Esophagus muscularis mucosa (tissue), 4 donors: ENCODE measurements at regions not wholly inside any gene's neighbourhood (a gene's known extent, or its start where the extent isn't known, plus 50 kb on each side); places are given as distances from the start of the nearest gene placed in this dataset.

Experiments
- DNase-seq: peaks from one replicate; pipeline ENCODE4 v3.0.0-alpha.2; 2017; ENCODE audit errors: extremely low spot score
- H3K27ac ChIP-seq, 4 donors: fragments of 200-600 bp; sonication (generic); replicated peaks in 1 of 4; 1 replicate in 3 of 4; 2 replicates in 1 of 4; pipeline ENCODE4 v1.5.1; 2016 to 2019; ENCODE audit warnings: mild to moderate bottlenecking in 1 of 4
- H3K27me3 ChIP-seq, 4 donors: fragments of 200-600 bp; sonication (generic); one replicate each; pipeline versions ENCODE4 v1.5.1 to v1.6.0; 2016 to 2019
- H3K36me3 ChIP-seq, 4 donors: fragments of 200-600 bp; sonication (generic); one replicate each; pipeline ENCODE4 v1.5.1; 2016 to 2019
- H3K4me1 ChIP-seq, 4 donors: fragments of 200-600 bp; sonication (generic); one replicate each; pipeline ENCODE4 v1.5.1; 2016 to 2019
- H3K4me3 ChIP-seq, 4 donors: fragments of 200-600 bp; sonication (generic); 1 replicate in 2 of 4; 2 replicates in 2 of 4; pipeline ENCODE4 v1.5.1; 2016 to 2019; ENCODE audit warnings: mild to moderate bottlenecking in 4 of 4, moderate library complexity in 1 of 4
- H3K9me3 ChIP-seq, 4 donors: fragments of 200-600 bp; sonication (generic); 1 replicate in 3 of 4; 2 replicates in 1 of 4; pipeline ENCODE4 v1.5.1; 2016 to 2019
- EP300 ChIP-seq: sonication (generic); formaldehyde crosslinking; IDR thresholded peaks from one replicate; pipeline ENCODE4 v1.6.1; 2017; ENCODE audit warnings: antibody characterized with exemption
- POLR2A ChIP-seq: fragments of 450-650 bp; IDR thresholded peaks from one replicate; pipeline ENCODE4 v1.6.1; 2017; ENCODE audit warnings: antibody characterized with exemption, moderate library complexity, mild to moderate bottlenecking, low read depth
- POLR2AphosphoS5 ChIP-seq, 2 donors: sonication (generic); formaldehyde crosslinking; IDR thresholded peaks; one replicate each; pipeline ENCODE4 v1.6.1; 2017; ENCODE audit warnings: antibody characterized with exemption in 2 of 2
- WGBS: methylation state at CpG from one replicate; pipeline ENCODE4 v1.1.5; 2018; 5-methylcytosine and 5-hydroxymethylcytosine counted together
- intact Hi-C: fragments of 100-400 bp; cut with DNase I; formaldehyde crosslinking; loops from one replicate; pipeline ENCODE4 v1.15.1; 2023
- TF ChIP-seq, protein P1 (sequence below), 3 experiments: fragments of 200-600 bp in 2 of 3; fragments of 450-650 bp in 1 of 3; sonication (generic) in 2 of 3; IDR thresholded peaks; one replicate each; pipeline ENCODE4 v1.5.1; 2017 to 2019; ENCODE audit warnings: antibody characterized with exemption in 3 of 3, mild to moderate bottlenecking in 2 of 3, moderate library complexity in 1 of 3

DNA sequence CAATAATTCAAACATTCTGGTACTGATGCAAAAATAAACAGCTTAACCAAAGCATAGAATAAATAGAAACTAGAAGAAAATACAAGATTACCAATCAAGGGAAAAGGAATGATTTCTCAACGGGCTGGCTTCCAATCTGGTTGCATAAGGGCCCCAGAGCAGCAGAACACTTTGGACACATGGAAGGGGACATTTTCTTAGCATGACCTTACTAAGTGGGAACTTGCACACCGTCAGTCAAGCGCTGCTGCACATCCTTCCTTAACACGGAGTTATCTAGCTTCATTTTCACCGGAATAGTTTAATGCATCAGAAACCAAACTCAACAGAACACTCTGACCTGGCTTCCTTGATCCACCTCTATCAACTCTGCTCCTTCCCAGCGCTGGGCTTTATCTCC, 388.5 kb downstream of the VPS13C start:
- no peaks in the 10 kb centered on the region for H3K36me3 ChIP-seq
- 67% methylated on average over 6 of the region's 6 CpGs for WGBS
- TF ChIP-seq EP300 (no peak), POLR2AphosphoS5 (IDR thresholded peaks at IDR 0.05) (no peak), POLR2A (no peak)
- TF ChIP-seq, protein P1, sequence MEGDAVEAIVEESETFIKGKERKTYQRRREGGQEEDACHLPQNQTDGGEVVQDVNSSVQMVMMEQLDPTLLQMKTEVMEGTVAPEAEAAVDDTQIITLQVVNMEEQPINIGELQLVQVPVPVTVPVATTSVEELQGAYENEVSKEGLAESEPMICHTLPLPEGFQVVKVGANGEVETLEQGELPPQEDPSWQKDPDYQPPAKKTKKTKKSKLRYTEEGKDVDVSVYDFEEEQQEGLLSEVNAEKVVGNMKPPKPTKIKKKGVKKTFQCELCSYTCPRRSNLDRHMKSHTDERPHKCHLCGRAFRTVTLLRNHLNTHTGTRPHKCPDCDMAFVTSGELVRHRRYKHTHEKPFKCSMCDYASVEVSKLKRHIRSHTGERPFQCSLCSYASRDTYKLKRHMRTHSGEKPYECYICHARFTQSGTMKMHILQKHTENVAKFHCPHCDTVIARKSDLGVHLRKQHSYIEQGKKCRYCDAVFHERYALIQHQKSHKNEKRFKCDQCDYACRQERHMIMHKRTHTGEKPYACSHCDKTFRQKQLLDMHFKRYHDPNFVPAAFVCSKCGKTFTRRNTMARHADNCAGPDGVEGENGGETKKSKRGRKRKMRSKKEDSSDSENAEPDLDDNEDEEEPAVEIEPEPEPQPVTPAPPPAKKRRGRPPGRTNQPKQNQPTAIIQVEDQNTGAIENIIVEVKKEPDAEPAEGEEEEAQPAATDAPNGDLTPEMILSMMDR (IDR thresholded peaks at IDR 0.05), result no peak
- DNase-seq, result peak; percentile 91
- intact Hi-C loops, result no loop called here
- H3K4me1 ChIP-seq, result no peaks in the 10 kb centered on the region
- no peak overlapping the region for H3K4me3 ChIP-seq
- no peaks in the 10 kb centered on the region for H3K27me3 ChIP-seq
- H3K27ac ChIP-seq, result no peak overlapping the region
- H3K9me3 ChIP-seq, result no peaks in the 10 kb centered on the region

DNA sequence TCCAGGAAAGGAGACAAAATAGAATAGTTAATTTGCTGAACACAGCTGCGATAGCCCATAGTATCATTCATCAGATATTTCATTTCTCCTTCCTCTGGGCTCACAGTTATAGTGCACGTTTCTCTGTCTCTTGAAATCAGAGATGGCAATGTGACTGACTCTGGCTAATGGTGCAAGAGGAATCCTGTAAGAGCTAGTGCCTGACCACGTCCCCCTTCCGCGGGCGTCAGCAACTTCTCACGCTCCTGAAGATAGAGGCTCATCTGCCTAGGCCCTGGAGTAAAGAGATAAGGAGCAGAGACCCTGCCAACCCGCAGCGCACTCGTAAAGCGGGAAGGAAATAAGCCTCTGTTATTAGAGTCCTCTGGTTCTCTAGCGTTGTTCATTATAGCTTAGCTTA, 391.8 kb downstream of the VPS13C start:
- intact Hi-C loops, result no loop called here
- Histone ChIP-seq H3K9me3 (no peaks in the 10 kb centered on the region), H3K36me3 (no peaks in the 10 kb centered on the region), H3K4me1 (no peaks in the 10 kb centered on the region), H3K27ac (no peak overlapping the region), H3K4me3 (no peak overlapping the region), H3K27me3 (peaks cover 0 to 5% (median 0%) of the 10 kb centered on the region in 4 donors)
- DNase-seq, result peak; percentile 77
- 83% methylated on average over 12 of the region's 12 CpGs for WGBS
- no peak for TF ChIP-seq POLR2A
- TF ChIP-seq, protein P1 (IDR thresholded peaks at IDR 0.05), result no peak
- no peak for TF ChIP-seq POLR2AphosphoS5 (IDR thresholded peaks at IDR 0.05)
- TF ChIP-seq EP300, result no peak

DNA sequence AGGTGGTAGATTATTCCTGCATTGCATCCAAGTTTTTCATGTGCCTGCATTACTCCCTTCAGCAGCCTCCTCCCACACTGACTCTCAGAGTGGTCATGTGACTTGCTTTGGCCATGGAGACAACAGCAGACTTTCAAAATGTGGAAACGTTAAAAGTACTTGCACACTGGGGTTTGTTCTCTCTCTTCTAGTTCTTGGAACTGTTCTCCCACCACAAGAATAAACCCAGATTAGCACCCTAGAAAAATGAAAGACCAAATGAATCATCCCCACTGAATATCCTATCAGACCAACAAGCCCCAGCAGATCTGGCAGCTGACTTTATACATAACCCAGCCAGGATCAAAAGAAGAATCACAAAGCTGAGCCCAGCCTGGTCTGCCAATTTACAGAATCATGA, 398.5 kb downstream of the VPS13C start:
- no peak overlapping the region for H3K4me3 ChIP-seq
- WGBS, result 21% methylated on average over 1 of the region's 1 CpG
- no peak for DNase-seq
- intact Hi-C loops, result no loop called here
- H3K36me3 ChIP-seq, result no peaks in the 10 kb centered on the region
- H3K4me1 ChIP-seq, result no peaks in the 10 kb centered on the region
- no peak overlapping the region for H3K27ac ChIP-seq
- no peaks in the 10 kb centered on the region for H3K9me3 ChIP-seq
- H3K27me3 ChIP-seq, result peaks cover 0 to 21% (median 0%) of the 10 kb centered on the region in 4 donors
- TF ChIP-seq POLR2A, result no peak
- TF ChIP-seq, protein P1 (IDR thresholded peaks at IDR 0.05), result no peak
- no peak for TF ChIP-seq EP300

DNA sequence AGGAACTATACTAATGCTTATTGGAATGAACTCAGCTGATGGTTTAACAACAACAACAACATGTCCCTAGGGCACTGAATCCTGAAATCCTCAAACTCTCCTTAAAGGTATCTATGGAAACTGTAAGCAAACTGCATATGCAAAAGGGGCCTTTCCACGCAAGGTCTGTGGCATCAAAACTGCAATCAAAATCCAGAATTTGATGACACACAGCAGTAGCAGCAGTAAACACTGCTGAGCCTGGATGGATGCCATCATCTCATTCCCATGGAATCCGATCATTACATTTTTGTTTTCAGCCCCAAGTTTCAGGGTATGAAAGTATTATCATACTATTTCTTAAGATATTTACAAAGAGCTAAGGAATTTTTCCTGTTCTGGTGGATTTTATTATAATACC, 399.7 kb downstream of the VPS13C start:
- Histone ChIP-seq H3K27me3 (peaks cover 0 to 21% (median 0%) of the 10 kb centered on the region in 4 donors), H3K27ac (no peak overlapping the region), H3K36me3 (no peaks in the 10 kb centered on the region), H3K9me3 (no peaks in the 10 kb centered on the region), H3K4me3 (no peak overlapping the region), H3K4me1 (no peaks in the 10 kb centered on the region)
- no peak for DNase-seq
- intact Hi-C loops, result no loop called here
- TF ChIP-seq EP300, result no peak
- TF ChIP-seq POLR2A, result no peak
- TF ChIP-seq, protein P1 (IDR thresholded peaks at IDR 0.05), result no peak
- TF ChIP-seq POLR2AphosphoS5 (IDR thresholded peaks at IDR 0.05), result no peak
- 72% methylated on average over 2 of the region's 2 CpGs for WGBS

DNA sequence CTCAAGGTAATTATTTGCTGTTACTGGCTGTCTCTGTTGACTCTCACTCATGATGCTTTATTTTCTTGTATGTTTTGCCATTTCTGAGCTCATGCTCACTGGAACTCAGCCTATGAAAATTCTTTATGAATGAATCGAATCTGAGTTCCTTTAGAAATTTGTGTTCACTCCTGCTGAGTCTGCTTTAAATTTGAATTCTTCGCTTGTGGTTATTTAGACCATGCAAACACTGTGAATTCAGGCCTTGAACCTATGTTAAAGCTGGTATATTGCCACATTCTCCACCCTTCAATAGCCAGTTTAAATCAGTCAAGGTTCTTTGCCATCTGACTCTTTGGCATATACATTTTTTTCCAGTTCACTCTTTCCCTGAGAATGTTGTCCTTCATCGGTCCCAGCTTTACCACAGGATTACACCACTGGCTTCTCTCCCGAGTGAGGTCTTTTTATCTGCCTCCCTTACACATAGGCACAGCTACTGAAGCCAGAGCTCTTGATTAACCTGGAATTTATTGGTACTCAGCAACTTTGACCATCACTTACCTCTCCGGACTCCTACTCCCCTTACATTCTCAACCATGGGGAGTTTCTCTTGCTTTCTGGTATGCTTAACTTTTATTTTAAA, 400.6 kb downstream of the VPS13C start:
- Histone ChIP-seq H3K9me3 (no peaks in the 10 kb centered on the region), H3K27me3 (peaks cover 0 to 21% (median 0%) of the 10 kb centered on the region in 4 donors), H3K4me3 (no peak overlapping the region), H3K27ac (no peak overlapping the region), H3K36me3 (no peaks in the 10 kb centered on the region), H3K4me1 (no peaks in the 10 kb centered on the region)
- no peak for TF ChIP-seq EP300
- no peak for TF ChIP-seq POLR2A
- TF ChIP-seq POLR2AphosphoS5 (IDR thresholded peaks at IDR 0.05), result no peak
- TF ChIP-seq, protein P1 (IDR thresholded peaks at IDR 0.05), result no peak
- 80% methylated on average over 5 of the region's 5 CpGs for WGBS
- intact Hi-C loops, result no loop called here
- DNase-seq, result no peak
